ENCODE measurements at regions not wholly inside any gene's neighbourhood (a gene's known extent, or its start where the extent isn't known, plus 50 kb on each side); places are given as distances from the start of the nearest gene placed in this dataset.

DNA sequence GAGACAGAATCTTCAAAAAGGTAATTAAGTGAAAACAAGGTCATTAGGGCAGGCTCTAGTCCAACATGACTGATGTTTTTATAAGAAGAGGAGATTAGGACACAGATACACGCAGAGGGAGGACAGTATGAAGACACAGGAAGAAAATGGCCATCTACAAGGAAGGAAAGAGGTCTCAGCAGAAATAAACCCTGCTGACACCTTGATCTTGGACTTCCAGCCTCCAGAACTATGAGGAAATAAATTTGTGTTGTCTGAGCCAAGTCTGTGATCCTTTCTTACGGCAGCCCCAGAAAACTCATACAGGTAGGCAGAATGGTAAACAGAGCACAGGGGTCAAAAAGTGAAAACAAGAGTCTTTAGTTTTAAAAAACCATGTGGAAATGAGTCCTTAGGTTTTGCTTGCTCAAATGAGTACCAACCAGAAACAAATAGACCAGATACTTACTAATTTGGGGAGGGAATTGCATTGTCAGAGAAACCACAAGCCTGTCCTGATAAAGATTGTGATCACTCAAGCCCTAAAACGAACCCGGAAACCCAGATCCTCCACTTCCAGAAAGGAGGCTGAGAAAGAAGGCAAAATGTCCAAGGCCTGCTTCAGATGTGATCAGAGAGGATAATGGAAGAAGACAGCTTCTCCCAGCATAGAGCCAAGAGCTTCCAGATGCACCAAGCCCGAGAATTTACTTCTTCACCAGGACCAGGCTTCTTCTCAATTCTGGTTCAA lies 93.9 kb downstream of the DUSP6 start:
- TF ChIP-seq YY1 (IDR thresholded peaks at IDR 0.05; ENCODE audit: insufficient read depth, insufficient read length): no peak
- no peak for TF ChIP-seq ZNF274 (IDR thresholded peaks at IDR 0.05; ENCODE audit: low read depth, low read length)
